ENCODE measurements at regions not wholly inside any gene's neighbourhood (a gene's known extent, or its start where the extent isn't known, plus 50 kb on each side); places are given as distances from the start of the nearest gene placed in this dataset.

DNA sequence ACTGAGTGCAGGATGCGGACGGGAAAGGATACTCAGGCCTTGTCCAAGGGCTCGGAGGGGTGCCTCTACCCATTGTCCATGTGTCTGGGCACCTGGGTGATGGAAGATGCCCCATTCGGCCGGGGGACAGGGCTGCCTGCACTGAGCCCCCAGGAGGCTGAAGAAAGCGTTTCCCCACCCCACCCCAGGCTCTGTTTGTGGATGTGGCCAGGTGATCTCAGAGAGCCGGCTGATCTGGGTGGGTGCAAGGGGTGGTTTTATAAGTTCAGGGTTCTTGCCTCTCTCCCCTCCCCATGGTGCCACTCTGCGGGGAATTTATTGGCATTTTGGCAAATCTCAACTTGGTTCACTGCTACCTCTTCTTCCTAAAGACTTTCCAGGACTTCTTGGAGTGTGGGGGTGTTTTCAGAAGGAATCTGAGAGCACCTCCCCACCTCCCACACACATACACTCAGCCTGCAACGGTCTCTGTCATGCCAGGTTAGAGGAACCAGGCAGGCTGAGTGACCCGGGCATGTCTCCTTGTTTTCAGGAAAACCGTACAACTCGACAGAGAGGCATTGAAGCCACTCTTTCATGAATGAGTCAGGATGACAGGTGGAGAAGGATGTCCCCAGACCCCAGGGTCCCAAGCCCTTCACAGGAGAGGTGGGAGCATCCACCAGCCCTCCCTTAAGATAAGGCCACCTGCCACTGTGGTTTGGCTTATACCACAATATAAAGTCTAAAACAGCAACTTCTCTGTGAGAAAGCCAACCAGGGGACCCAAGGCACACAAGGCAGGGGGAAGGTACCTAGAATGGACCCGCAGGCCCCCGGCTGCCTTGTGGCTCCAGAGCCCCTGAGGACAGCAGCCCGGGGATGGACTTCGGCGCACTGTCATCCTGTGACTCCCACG lies 174.9 kb downstream of the ETS2 start:
- no peak for FAIRE-seq

GRCh38 chr21:38979271-38980121 lies 173.8 kb downstream of the ETS2 start:
- no peak for FAIRE-seq

DNA sequence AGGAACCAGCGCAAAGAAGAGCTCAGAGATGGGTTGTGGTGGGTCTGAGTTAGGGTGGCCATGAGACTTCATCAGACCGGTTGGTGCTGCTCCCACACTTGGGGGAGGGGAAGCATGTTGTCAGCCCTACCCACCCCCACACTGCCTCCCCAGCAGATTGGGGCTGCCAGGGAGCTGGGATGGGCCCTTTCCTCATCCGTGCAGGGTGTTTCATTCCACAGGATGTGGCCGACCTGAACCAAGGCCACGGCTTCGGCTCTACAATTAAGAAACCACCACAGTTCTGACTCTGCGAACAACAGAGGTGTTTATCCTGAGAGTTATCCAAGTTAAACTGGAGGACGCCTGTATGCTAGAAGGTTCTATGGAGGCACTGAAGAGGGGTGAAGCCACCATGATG lies 171.2 kb downstream of the ETS2 start:
- FAIRE-seq = no peak

DNA sequence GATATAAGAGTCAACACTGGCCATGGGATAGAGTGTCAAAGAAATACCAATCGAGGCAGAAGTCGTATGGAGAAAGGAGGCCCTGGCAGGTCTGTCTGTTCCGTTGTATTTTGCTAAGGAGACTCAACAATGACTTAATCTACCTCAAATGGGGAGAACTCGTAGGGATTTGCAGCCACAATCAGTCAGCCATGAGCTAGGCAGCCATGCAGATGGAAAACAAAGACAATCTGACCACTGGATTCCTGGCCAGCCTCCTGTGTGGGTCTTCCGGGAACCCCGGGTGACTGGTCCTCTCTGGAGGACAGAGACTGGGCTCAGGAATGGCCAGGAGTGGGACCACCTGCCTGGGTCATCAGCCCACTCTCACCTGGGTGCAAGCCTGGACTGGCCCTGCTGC lies 167.8 kb downstream of the ETS2 start:
- no peak for FAIRE-seq

DNA sequence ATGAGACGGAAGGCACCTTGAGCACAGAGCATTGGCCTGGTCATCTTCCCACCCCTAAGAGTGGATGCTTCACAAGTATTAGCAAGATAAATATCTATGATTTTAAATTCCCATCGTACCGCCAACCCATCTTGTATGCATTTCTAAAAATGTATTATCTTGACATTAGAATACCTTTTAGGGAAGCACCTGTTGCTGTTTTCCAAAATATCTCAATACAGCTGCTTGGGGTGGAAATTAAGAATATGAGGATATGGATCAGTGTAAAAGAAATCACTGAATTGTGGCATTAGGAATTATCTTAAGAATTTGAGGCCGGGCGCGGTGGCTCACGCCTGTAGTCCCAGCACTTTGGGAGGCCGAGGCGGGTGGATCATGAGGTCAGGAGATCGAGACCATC lies 166.3 kb downstream of the ETS2 start:
- FAIRE-seq = no peak

- no peak for FAIRE-seq
Observed at GRCh38 chr21:38970765-38971164, 165.0 kb downstream of the ETS2 start.

- FAIRE-seq = no peak
Observed at GRCh38 chr21:38968887-38969543, 163.3 kb downstream of the ETS2 start.

GRCh38 chr21:38965910-38966504 lies 160.3 kb downstream of the ETS2 start:
- no peak for FAIRE-seq

DNA sequence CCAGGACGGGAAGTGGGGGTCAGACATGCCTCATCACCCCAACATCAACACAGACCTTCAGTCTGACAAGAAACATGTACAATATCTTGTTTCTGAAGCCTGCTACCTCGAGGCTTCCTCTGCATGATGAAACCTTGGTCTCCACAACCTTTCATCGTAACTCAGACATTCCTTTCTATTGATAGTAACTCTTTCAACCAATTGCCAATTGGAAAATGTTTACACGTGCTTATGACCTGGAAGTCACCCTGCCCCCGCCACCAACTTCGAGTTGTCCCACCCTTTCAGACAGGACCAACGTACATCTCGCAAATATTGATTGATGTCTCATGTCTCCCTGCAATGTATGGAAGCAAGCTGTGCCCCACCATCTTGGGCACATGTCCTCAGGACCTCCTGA lies 159.5 kb downstream of the ETS2 start:
- no peak for FAIRE-seq

GRCh38 chr21:38963006-38963405 lies 157.3 kb downstream of the ETS2 start:
- no peak for FAIRE-seq

DNA sequence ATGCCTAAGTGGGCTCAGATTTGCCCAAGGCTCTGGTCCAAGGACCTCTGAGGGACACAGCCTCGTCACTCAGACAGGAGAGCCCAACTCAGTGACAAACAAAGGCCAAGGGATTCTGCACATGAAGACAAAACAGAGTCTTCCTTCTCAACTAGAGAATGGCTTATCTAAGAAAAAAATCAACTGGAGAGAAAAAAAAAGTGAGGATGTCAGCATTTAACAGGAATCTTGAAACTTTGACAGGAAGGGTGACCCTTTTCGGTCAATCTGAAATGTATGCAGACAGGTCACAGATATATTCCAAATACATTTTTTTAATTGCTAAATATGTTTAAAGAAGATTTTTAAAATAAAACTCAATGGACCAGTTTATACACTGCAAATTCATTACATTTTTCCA lies 154.5 kb downstream of the ETS2 start:
- FAIRE-seq = no peak

GRCh38 chr21:38959692-38960061 lies 153.9 kb downstream of the ETS2 start:
- no peak for FAIRE-seq

GRCh38 chr21:38958940-38959691 lies 153.4 kb downstream of the ETS2 start:
- no peak for FAIRE-seq

GRCh38 chr21:38958323-38958705 lies 152.6 kb downstream of the ETS2 start:
- no peak for FAIRE-seq

- no peak for FAIRE-seq
Observed at GRCh38 chr21:38957575-38958322, 152.0 kb downstream of the ETS2 start.

DNA sequence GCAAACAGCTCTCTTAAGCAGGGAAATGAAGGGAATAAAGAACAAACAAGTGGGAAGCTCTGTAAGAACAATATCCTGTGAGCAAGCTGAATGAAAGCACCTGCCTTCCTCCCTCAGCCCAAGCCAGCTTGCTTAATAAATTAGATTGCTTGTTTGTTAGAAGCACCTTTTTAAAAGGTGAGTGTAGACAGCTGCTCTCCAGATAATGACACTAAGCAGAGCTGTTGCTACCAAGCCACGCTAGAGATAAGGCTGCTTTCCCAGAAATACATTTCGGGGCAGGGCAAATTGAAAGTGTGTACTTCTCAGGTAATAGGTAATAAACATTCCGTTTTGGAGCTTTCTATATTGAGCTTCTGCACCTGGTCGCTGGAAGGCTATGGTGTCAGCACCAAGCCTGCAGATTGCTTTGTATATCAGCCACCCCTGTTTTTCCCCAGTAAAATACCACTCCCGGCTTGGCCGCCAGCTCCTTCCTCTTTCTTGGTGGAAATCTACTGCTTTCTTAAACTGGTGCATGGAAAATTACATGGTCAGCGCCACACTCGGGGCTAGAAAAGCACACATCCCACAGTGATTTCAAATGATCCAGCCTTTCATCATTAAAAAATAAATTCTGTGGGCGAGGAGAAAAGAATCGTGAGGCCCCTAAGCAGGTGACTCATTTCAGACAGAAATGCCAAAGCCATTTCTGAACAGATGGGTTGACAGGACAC lies 151.3 kb downstream of the ETS2 start:
- FAIRE-seq = no peak

DNA sequence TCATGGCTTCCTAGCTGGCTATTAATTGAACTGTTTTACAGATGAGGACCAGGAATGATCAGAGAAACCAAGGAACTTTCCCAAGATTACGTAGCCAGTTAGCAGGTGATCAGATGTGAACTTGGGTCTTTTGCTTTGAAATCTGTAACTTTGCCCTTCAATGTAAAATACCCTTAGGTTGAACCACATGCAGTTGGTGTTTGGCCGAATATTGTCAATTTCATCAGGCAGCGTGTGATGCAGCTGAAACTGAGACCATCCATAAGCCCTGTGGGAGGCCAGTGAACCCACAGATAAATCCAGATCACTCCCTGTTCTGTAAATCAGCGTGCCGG lies 150.8 kb downstream of the ETS2 start:
- FAIRE-seq = no peak

GRCh38 chr21:38956007-38956406 lies 150.3 kb downstream of the ETS2 start:
- FAIRE-seq = no peak

GRCh38 chr21:38955495-38955894 lies 149.8 kb downstream of the ETS2 start:
- no peak for FAIRE-seq

- no peak for FAIRE-seq
Observed at GRCh38 chr21:38954588-38955004, 148.9 kb downstream of the ETS2 start.

DNA sequence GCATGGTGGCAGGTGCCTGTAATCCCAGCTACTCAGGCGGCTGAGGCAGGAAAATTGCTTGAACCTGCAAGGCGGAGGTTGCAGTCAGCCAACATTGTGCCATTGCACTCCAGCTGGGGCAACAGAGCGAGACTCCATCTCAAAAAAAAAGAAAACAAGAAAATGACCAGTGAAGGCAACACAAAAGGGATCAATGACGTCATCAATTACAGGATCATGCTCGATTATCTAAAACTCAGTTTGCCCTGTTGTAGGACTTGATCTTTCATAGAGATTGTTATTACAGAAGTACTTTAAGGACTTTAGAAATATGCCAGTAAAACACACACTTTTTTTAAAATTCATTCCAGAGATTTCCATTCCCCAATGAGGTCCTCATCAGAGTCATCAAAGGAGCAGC lies 147.8 kb downstream of the ETS2 start:
- FAIRE-seq = no peak

All from A204.1 (cell line).